HEK293 (cell line): ENCODE measurements at regions not wholly inside any gene's neighbourhood (a gene's known extent, or its start where the extent isn't known, plus 50 kb on each side); places are given as distances from the start of the nearest gene placed in this dataset.

Source experiments
- GLIS2 ChIP-seq: fragments of 450-650 bp; formaldehyde crosslinking; IDR thresholded peaks from 2 replicates; pipeline ENCODE4 v1.5.1; 2016; ENCODE audit warnings: missing biosample characterization, missing genetic modification characterization
- YY1 ChIP-seq: fragments of 450-650 bp; formaldehyde crosslinking; IDR thresholded peaks from 2 replicates; pipeline ENCODE4 v1.5.1; 2018; ENCODE audit warnings: missing biosample characterization, missing genetic modification characterization
- ZBTB7A ChIP-seq: fragments of 450-650 bp; formaldehyde crosslinking; IDR thresholded peaks from 2 replicates; pipeline ENCODE4 v1.5.1; 2016; ENCODE audit warnings: low read depth, missing biosample characterization, missing genetic modification characterization
- TF ChIP-seq, protein P1 (sequence below): fragments of 450-650 bp; formaldehyde crosslinking; IDR thresholded peaks from 2 replicates; pipeline ENCODE4 v1.5.1; 2016; ENCODE audit warnings: missing biosample characterization, missing genetic modification characterization
- TF ChIP-seq, protein P2 (sequence below): fragments of 450-650 bp; formaldehyde crosslinking; IDR thresholded peaks from 2 replicates; pipeline ENCODE4 v1.5.1; 2016; ENCODE audit warnings: missing biosample characterization, missing genetic modification characterization
- TF ChIP-seq, protein P3 (sequence below): fragments of 450-650 bp; IDR thresholded peaks from 2 replicates; pipeline ENCODE4 v1.5.1; 2018; ENCODE audit warnings: missing biosample characterization, mild to moderate bottlenecking, missing genetic modification characterization

- no peak for TF ChIP-seq ZBTB7A
- TF ChIP-seq, protein P1, sequence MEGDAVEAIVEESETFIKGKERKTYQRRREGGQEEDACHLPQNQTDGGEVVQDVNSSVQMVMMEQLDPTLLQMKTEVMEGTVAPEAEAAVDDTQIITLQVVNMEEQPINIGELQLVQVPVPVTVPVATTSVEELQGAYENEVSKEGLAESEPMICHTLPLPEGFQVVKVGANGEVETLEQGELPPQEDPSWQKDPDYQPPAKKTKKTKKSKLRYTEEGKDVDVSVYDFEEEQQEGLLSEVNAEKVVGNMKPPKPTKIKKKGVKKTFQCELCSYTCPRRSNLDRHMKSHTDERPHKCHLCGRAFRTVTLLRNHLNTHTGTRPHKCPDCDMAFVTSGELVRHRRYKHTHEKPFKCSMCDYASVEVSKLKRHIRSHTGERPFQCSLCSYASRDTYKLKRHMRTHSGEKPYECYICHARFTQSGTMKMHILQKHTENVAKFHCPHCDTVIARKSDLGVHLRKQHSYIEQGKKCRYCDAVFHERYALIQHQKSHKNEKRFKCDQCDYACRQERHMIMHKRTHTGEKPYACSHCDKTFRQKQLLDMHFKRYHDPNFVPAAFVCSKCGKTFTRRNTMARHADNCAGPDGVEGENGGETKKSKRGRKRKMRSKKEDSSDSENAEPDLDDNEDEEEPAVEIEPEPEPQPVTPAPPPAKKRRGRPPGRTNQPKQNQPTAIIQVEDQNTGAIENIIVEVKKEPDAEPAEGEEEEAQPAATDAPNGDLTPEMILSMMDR (tag by site-specific recombination), result no peak
- TF ChIP-seq GLIS2 (tag by site-specific recombination), result no peak
- TF ChIP-seq YY1 (tag by site-specific recombination), result no peak
- TF ChIP-seq, protein P2, sequence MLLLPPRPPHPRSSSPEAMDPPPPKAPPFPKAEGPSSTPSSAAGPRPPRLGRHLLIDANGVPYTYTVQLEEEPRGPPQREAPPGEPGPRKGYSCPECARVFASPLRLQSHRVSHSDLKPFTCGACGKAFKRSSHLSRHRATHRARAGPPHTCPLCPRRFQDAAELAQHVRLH (tag by site-specific recombination), result no peak
- TF ChIP-seq, protein P3, sequence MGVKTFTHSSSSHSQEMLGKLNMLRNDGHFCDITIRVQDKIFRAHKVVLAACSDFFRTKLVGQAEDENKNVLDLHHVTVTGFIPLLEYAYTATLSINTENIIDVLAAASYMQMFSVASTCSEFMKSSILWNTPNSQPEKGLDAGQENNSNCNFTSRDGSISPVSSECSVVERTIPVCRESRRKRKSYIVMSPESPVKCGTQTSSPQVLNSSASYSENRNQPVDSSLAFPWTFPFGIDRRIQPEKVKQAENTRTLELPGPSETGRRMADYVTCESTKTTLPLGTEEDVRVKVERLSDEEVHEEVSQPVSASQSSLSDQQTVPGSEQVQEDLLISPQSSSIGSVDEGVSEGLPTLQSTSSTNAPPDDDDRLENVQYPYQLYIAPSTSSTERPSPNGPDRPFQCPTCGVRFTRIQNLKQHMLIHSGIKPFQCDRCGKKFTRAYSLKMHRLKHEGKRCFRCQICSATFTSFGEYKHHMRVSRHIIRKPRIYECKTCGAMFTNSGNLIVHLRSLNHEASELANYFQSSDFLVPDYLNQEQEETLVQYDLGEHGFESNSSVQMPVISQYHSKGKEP (tag by site-specific recombination), result no peak
Observed at GRCh38 chr3:31234145-31234544, 298.6 kb upstream of the STT3B start.
